Dermis microvascular lymphatic vessel endothelial cell (primary cell): ENCODE measurements at regions not wholly inside any gene's neighbourhood (a gene's known extent, or its start where the extent isn't known, plus 50 kb on each side); places are given as distances from the start of the nearest gene placed in this dataset.

Experiments
- DNase-seq, 2 donors: peaks; one replicate each; pipeline versions ENCODE4 v3.0.0 to v3.0.0-alpha.2; 2010; ENCODE audit warnings: low read depth in 2 of 2

DNA sequence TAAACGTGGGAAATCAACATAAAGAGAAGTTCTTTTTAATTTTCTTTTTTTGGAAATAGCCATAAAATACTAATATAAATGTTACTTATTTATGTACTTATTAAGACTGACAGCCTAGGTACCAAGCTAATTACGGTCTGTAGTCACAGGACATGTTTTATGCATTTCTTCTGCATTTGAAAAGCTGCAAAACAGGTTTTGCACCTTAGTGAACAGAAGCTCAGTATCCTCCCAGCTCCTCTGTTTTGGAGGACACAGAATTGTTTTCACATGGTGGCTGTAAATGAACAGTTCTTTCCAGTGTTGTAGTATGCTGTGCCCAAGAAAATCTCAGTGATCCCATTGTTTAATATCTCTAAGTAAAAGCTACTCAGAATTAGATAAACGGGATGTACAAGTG is 1788.0 kb upstream of the TENM3 start:
- DNase-seq: no peak

DNA sequence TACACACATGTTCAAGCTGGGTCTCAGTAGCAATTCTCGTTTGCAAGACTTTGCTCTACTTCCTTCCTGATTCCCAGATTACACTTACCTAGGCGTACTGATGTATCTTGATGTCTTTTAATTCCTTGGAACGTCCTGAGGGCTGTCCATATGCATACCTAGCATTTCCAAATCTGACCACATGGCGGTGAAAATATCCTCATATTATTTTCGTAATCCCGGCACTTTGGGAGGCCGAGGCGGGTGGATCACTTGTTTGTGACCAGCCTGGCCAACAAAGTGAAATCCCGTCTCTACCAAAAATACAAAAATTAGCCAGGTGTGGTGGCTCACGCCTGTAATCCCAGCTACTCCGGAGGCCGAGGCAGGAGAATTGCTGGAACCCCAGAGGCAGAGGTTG is 1786.3 kb upstream of the TENM3 start:
- DNase-seq: no peak

DNA sequence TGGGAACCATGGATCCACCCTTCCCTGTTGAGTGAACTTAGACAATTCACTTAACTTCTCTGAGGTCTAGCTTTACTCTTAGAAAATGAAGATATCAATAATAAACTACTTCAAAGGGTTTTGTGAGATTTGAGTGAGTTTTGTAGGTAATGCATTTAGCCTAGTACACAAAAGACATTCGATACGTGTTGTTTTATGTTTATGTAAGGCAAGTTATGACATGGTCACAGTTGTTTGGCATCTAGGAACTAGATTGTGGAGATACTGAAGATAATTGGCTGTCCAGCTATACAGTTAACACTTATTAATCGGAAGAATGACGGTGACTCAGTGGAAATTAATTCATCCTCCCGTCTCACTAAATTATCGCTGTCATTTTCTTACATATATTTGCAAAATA is 1781.1 kb upstream of the TENM3 start:
- DNase-seq: no peak

DNA sequence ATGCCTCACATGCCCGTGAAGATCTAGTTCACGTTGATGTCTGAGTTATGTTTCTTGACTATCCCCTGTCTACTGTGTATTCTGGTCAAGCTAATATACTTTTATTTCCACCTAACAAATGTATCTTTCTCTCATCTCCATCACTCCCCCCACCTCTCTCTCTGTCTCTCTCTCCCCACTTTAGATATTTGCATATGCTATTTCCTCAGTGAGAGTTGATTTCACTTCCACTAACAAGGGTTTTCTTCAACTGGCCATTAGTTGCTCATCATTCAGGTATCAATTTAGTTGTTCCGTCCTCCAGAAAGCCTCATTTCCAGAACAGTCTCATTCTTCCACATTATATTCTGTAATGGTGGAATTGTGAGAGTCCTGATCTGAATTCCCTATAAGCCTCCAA is 1777.8 kb upstream of the TENM3 start:
- no peak for DNase-seq

DNA sequence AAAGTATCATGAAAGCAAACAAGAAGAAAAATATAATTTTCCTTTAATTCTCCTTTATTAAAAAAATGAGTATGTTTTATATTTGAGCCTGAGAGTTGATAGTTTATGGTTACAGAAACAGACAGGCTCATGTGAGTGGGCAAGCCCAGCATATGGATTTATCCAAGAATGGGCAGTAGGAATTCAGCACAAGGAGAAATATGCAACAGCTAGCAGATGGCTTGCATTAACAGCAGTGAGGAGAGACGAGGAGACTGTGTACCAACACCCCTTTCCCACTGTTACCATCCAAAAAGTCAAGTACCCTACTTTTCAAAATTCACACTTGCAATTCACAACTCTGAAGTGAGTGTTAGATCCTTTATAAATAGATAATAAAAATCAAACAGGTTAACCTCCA is 1760.2 kb upstream of the TENM3 start:
- DNase-seq: no peak

DNA sequence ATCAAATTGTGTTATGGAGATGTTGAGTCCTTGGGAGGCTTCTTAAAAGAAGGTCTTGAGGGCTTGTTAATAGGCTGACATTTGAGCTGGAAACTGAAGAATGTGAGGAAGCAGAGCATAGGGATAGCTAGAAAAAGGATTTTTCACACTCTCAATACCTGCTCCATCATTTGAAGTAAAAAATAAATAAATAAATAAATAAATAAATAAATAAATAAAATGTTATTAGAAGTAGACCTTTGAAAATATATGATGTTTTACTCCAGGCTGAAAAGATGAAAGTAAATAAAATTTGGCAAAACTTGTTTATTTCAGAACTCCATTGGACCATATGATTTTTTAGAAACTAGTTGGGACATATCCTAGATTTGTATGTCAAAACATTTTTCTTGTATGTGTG is 1757.8 kb upstream of the TENM3 start:
- DNase-seq: no peak

DNA sequence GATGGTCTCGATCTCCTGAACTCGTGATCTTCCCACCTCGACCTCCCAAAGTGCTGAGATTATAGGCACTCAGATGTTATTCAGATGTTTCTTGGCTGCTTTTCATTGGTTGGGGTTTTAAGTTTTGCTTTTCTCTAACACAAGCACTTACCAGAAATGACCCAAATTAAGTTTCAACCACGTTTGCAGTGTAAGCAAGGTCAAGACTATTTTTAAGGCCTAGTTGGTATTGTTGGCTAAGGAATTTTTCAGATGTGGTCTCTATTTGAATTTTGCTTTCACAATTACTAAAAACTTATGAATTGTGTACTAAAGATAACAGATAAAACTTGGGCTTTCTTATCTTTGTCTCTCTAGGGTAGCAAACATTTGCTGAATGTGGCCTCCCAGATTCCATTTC is 1756.9 kb upstream of the TENM3 start:
- no peak for DNase-seq

DNA sequence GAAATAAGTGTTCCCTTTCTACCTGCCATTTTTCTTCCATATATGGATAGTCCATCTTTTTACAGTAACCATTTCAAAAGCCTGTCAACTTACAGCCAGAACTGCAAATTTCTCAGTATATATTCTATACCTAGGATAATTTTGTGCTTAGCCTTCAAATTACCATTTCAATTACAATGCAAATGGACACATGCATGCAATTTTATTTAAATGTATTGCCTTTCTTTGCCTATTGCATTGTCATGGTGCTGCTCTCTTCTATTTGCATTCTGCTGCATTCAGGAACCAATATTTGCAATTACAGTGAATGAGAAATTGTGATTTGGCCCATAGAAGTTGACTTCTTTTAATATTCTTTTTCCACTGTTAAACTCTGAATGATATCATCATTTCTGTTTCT is 1753.4 kb upstream of the TENM3 start:
- DNase-seq: no peak

DNA sequence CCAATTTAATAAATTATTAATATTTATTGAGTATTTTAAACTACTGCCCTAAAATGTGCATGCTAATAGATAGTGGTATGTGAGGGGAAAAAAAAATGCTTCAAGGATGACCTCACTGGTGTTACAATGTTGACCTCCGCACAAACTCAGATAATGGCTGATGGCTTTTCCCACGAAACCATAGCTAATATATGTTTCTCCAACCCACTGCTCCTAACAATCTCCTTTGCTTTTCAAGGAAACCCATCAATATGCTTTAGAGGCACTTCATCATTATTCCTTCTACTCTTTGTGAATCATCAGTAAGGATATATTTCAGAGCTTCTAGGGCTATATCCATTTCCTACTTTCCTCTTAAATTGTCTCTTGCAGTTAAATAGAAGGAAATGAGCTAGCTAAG is 1752.0 kb upstream of the TENM3 start:
- no peak for DNase-seq

DNA sequence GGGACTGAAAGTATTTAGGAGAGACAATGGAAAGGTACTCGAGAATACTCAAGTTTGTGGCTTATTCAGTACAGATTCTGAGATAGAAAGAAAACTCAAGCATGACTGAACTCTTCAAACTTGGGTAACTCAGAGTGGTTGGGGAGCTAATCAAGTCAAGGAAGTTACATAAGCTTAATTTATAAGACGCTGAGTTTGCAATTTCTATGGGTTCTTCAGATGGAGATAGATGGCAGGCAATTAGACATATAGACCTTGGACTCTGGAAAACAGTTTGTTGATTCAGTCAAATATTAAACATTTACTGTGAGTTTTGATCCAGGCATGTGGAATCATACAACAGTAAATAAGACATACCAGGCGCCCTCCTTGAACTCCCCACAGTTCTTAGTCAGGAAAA is 1749.9 kb upstream of the TENM3 start:
- DNase-seq: no peak

DNA sequence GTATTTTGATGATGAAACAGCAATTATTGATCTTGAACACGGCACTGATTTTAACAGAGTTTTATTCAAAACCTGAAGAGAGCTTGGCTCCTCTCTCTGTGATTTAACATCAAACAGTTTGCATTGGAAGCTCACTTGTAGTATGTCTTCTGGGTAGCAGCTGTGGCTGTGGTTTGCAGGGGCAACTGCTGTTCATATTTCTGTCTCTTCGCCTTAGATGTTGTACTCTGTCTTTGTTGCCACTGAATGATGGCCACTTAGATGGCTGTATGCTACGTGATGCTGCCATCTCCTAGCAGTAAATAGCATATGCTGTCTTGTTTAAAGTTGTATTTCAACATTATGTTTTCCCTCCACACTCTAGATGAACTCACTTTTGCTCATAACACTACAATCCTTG is 1743.0 kb upstream of the TENM3 start:
- no peak for DNase-seq

DNA sequence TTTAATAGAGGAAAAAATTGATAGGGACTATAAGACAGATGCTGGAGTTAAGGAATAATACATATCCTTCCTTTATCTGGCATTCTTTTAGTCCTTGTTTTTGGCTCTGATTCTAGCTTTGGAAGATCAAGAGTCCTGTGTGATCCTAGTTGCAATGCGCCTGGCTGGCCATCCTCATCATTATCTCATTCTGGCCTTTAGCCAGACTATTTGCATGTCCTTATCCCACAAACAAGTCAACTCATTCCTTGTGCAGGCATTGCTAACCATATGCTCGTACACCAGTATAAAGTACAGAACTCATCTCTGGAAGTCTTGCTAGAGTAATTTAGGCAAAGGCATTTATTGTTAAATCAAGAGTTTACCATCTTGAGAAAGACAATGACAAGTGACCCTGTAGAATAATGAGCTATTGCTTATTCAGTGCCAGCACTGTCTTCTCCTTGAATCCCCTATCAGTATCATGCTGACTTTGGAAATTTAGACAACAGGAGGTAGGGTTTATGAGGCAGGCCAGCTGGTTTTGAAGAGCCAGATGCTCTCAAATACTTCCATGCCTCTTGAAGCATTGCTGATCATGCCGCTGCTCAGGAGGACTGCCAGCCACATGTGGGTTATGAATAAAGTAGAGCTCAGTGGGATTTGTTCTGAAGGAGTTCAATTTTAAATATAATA is 1730.3 kb upstream of the TENM3 start:
- no peak for DNase-seq

DNA sequence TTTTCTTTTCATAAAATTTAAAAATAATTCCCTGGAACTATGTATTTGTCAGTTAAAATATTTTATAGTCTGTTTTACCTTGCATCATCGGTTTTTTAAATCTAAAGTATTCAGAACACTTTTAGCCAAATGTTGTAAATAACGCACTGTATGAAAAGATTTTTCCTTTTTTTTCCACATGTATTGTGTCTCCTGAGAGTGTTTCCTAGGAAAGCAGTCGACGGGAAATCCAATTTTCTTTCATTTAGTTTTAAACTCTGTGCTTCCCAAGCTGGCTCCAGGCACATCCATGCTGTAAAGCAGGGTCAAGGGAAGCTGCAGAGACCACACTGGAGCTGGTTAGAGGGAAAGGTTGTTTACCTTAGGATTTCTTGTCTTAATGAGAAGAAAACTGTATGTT is 1724.3 kb upstream of the TENM3 start:
- no peak for DNase-seq

DNA sequence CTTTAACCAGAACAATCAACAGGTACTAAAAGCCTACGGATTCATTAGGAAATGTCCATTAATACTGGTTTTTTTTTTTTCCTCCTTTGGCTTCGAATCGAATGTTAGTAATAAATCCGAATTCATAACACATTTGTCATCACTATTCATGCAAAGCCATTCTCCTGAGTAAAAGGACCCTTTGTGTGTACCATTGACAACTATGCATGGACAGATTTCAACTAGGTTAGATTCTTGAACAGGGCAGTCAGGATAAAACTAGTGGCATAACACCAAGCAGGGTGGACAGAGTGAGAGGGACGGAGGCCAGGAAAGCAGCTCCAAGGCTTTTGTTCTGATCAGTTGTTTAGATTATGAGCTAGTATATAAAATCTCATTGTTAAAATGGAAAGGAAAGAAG is 1722.0 kb upstream of the TENM3 start:
- no peak for DNase-seq

DNA sequence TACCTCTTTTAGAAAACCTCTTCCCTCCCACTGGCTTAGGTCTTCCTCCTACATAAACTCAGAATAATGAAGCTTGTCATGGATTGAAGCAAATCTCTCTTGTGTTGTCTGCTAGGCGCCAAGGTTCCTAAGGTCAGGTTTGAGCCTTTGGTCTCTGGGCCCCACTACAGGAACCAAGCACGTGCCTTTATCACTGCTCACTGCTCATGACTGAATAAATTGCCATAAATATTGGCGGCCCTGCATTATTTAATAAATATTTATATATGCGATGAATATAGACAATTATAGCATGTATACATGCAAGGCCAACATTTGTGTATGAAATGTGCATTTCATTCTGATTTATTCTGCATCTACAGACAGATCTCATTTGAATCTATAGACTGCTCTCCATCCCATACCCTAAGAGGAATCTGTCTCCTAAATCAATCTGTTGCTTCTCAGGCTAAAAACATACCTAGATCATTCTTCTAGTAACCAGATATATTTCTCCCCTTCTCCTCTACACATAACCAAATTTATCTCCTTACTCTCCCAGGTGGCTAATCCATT is 1717.6 kb upstream of the TENM3 start:
- DNase-seq: no peak

DNA sequence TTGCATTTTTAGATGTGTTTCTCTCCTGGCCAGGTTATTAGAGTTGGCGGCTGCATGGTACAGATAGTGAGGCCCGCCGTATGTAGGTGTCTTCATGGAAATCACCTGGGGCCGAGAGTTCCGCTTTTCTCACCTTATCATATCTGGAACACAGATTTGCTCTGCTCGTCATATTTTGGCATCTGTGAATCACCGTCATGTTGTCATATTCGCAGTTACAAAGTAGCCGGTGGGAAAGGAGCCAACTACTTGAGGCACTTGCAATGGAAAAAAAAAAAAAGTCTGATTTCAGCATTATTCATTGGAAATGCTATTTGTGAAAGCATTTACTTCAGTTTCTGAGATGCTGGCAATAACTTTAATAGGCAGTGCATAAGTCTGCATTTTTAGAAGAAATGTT is 1715.2 kb upstream of the TENM3 start:
- no peak for DNase-seq

DNA sequence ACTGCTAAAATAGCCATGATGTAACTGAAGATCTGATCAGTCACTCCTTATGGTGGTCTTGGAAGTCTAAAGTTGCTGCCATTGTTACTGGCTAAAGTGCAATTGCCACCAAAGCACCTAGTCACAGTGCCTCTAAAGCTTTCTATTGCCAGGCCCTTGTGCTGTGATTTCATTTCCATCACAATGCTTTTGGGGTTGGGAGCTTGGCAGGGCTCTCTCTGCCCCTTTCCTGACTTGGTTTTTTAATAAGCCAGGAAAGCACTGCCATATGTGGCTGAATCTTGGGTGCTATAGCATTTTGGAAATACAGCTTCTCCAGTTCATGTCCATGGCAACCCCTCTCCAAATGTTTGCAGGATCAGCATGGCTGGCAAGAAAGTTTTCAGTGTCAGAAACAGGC is 1712.4 kb upstream of the TENM3 start:
- no peak for DNase-seq

DNA sequence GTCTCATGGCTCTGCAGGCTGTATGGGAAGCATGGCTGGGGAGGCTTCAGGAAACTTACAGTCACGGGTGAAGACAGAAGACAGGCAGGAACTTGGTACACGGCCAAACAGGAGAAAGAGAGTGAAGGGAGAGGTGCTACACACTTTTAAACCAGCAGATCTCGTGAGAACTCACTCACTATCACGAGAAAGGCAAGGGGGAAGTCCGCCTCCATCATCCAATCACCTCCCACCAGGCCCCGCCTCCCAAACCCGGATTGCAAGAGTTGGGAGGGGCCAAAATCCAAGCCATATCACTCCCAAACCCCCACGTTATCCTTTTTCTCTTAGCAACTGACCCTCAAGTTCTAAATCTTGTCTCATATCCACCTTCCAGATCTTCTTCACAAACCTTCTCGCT is 1710.5 kb upstream of the TENM3 start:
- no peak for DNase-seq

DNA sequence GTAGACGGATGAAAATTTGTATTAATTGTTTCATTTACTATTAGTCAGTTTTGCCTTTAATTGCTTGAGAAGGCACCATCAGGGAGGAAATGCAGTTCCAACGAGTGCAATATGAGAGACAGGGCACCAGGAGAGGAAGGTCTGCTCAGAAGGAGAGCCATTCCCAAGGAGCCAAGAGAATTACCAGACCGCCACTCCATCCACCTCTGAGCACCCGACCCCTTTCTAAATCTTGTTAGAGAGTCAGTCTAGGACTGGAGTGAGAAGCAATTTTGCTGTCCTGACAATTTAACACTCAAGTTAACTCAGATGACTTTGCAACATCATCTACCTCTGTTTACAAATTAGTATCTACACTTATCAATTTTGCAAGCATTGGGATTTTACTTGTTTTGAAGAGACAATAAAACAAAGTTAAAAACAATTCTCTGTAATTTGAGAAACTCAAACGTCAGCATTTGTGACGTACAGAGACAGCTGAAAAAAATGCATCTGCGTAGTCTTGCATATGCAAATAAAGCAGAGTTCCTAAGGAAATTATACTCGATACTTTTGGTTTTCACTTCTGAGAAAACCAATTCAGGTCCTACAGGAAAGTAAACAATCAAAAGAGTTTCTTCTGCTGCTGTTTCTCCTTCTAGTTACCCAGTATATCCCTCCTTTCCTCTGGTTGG is 1704.7 kb upstream of the TENM3 start:
- DNase-seq: no peak

DNA sequence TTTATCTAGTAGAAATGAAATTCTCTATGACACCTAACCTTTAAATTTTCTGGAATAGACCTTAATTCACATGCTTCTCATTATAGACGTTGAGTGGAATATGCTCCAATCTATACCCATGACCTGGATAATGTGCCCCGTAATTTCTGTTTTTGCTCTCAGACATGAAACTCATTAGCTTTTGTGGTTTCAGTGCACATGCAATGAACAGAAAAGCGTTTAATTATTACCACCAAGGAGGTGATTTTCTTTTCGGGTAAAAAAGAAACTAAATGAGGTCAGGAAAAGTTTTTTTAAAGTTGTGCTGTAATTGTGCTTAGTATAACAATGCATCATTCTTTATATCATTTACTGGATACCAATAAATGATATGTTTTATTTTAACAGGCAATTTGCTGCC is 1703.9 kb upstream of the TENM3 start:
- DNase-seq: no peak

DNA sequence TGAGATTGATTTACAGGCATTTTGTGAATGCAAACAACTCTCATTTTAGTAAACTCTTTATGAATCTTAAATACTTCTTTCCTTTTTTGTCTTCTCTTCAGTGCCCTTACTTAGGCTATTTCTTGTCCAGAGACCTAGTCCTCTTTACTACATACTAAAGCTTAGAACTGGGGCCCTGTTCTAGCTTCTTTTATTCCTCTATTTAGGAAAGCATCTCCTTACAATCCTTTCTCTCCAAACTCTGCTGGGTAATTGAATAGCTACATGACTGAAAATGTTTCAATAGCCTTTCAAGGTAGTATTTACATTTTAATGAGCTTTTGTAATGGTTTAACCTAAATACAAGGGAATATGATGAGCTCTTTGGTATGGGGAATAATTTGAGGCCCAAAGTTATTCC is 1701.5 kb upstream of the TENM3 start:
- no peak for DNase-seq

DNA sequence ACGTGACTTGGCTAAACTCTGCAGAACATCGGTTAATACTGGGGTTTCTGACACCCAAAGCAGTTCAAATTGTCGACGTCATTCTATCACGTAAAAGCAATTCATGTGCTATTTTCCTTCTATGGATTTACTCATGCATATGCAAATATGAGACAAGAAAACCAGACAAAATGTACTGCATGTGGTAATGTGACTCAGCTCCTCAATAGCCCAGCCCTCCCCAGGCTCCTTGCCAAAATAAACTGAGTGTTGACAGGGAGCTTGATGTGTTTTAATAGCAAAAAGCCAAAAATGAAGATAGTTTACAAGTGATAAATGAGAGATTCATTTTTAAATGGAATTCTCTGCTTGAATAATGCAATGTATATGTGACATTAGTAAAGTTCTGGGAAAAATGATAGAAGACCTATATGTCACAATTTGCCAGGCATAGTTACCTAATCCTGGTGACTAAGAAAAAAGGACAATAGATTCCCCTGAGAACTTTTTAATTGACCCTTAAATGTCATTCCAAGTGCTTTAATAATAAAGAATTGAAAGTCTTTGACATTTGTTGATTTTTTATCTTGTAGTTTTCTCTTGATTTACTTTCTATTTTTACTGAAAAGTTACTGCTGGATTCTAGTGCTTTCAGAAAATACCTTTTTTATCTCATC is 1700.6 kb upstream of the TENM3 start:
- DNase-seq: no peak

DNA sequence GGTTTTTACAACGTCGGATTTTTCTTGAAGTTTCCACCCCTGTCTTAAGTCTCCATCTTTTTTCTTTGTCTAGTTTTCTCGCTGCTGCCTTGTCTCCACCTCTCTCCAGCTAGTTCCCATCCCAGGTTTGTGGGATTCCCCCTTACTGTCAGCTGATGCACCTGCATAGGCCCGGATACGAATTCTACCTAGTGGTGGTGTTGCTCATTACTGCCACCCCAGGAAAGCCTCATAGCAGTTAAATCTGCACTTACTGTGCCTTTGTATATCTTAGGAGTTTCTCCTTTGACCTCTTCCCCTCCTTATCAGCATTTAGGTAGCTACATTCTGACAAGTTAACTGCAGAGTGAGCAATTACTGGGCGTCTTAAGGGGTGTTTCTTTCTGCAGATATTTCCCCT is 1693.1 kb upstream of the TENM3 start:
- DNase-seq: no peak
